T-helper 9 cell (primary cell): ENCODE measurements at regions not wholly inside any gene's neighbourhood (a gene's known extent, or its start where the extent isn't known, plus 50 kb on each side); places are given as distances from the start of the nearest gene placed in this dataset.

Source experiments
- DNase-seq: peaks from one replicate; pipeline ENCODE4 v3.0.0-alpha.2; 2020

DNA sequence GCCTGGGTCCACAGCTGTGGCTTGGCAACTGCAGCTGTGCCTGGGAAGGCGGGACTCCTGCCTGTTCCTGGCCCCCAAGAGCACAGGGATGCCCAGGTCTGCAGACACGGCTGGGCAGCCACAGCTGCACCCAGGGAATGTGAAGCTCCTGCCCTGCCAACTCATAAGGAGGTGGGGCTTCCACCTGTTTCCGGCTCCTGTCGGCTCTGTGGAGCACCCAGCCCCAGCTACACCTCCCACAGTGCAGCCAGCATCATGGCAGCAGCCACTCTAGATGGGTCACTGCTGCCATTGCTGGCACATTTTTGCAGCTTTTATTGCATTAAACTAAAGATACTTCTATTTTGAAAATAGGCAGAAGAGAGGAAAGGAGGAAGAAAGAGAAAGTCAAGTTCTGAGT is 207.9 kb downstream of the SAMD5 start:
- DNase-seq: no peak

DNA sequence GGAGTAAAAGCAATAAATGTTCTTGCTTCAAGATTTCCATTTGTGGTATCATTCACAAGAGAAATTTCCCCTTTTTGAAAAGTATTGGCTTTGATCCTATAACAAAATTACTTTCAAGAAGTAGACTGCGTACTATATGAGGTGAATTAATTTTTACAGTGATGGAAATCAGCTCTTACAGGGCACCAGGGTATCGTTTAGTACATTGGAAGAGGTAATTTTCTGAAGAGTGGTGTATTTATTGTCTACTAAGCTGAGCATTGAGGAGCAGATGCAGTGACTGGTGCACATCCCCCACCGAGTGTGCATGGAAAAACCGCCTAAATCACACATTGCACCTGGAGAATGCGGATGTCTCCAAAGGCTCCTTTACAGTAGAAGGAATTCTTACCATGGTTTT is 209.5 kb downstream of the SAMD5 start:
- no peak for DNase-seq

GRCh38 chr6:147722158-147722557 is 213.7 kb downstream of the SAMD5 start:
- no peak for DNase-seq

DNA sequence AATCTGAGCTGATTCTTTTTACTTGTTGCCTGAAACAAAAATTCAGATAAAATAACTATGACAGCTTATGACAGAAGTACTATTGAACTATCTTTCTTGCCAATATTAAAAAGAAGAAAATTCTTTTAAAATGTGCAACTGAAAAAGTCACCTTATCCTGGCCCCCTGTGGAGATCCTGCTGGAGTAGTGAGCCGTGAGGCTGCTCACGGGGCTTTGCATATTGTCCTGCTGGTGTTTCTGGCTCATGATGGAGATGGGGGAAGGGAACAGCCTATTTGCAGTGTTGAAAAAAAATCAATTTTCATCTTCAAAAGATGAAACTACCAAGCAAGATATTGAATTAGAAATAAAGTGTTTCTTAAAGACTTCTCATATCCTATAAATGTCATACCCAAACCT is 216.0 kb downstream of the SAMD5 start:
- no peak for DNase-seq

DNA sequence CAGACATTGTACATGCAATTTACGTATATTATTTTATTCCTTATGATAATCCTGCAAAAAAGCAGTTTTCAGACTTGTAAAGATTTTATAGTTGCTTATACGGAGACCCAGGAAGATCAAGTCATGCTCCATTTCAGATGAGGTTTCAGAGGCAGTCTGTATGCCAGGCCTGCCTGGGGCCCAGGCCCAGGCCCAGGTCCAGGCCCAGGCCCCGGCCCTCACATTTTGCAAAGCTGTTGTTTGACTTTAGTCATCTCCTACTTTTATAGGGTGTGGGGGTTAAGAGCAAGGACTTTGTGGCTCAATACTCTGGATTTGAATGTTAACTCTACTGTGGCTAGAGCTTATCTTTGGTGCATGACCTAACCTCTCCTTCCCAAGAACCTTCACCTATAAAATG is 217.9 kb downstream of the SAMD5 start:
- no peak for DNase-seq

- DNase-seq: no peak
These were observed 220.4 kb downstream of the SAMD5 start for GRCh38 chr6:147728903-147729302.

DNA sequence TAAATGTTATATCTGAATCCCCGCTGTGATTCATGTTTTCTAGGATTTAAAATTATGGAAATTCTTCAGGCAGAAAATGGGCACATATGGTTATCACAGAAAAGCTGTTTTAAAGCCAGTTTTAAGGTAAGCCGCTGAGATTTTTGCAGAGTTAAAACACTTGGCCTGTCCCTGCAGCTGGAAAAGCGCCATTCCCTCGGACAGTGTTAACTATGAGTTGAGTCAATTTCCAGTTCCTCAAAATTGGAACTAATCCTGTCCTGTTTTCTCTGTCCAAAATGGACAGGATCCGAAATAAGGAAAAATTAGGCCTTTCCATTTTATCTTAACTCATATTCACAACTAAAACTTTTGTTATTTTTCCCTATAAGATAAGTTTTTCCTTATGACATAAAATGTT is 225.2 kb downstream of the SAMD5 start:
- no peak for DNase-seq

DNA sequence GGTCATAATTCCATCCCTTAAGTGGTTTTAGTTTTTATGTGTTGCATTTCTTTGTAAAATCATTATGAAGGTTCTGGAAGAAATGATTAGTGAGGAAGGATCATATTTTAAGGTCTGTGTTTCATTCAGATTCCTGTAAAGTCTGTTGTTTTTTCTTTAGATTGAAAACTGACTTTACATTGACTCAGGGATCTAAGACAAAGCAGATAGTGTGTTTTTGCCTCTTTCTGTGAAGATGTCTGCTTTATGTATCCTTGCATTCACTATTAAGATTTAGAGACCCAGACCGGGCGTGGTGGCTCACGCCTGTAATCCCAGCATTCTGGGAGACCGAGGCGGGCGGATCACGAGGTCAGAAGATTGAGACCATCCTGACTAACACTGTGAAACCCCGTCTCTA is 225.7 kb downstream of the SAMD5 start:
- no peak for DNase-seq

DNA sequence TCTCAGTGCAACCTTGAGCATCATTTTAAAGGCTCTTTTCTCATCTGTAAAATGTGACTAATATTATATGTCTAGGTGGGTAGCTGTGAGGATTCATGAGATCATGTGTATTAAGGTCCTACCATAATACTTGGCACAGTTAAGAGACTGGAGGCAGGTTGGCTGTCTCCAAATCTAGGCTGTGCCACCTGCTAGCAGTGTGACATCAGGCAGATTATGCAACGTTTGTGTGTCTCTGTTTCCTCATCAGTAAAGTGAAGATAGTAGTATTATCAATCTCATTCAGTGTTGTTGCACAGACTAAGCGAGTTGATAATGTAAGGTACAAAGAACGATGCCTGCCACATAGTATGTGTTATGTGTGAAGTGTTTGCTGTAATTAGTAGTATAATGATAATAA is 227.4 kb downstream of the SAMD5 start:
- DNase-seq: no peak

DNA sequence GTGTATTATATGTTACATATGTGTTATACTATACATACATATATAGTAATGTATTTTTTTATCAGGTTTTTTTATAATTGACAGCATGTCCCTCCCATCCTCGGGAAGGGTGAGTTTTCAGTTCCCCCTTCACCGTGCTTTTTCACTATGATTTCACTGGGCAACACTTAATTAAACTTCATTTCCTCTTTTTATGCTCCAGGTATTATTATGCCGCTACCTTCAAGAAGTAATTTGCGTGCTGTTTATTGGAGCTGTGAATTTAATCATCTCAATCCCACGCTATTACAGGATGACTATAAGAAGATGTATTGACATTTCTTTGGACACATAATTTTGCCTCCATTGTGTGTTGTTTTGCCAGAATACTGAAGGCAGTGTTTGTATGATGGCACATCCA is 228.6 kb downstream of the SAMD5 start:
- DNase-seq: no peak

GRCh38 chr6:147738099-147738498 is 229.6 kb downstream of the SAMD5 start:
- DNase-seq: no peak

- DNase-seq: no peak
These were observed 230.1 kb downstream of the SAMD5 start for GRCh38 chr6:147738516-147739162.

DNA sequence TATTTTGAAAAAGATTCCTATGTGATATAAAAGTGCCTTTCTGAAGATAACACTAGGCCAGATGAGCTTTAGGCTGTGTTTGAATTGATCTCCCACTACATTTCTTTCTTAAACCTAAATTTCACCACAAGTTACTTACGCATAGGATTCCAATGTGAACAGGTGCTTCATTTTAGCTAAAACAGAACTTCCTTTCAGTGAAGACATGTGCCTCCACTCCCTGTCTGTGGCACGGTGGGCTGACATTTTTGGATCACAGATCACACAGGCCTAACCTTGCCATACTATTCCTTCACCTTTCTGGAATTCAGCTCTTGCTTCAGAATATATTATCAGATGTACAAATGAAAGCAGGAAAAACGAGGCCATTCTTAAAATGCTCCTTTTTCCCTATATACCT is 231.8 kb downstream of the SAMD5 start:
- DNase-seq: no peak

GRCh38 chr6:147740916-147741315 is 232.4 kb downstream of the SAMD5 start:
- DNase-seq: no peak

DNA sequence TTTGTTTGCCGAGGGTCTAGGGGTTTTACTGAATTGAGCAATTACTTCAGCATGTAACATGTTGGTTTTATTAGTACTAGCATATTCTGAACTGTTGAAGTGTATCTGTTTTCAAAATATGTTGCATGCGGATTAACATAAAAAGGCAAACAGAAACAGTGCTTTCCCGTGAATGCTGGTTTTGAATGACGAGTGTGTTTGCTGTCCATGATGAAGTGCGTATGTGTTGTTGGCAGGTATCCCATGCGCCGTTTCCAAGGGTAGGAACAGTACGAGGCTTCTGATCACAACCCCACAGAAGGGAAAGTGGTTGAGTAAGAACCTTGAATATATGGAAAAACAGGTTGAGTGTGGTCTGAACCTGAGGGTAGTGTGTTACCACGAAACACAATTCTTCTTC is 232.9 kb downstream of the SAMD5 start:
- no peak for DNase-seq

DNA sequence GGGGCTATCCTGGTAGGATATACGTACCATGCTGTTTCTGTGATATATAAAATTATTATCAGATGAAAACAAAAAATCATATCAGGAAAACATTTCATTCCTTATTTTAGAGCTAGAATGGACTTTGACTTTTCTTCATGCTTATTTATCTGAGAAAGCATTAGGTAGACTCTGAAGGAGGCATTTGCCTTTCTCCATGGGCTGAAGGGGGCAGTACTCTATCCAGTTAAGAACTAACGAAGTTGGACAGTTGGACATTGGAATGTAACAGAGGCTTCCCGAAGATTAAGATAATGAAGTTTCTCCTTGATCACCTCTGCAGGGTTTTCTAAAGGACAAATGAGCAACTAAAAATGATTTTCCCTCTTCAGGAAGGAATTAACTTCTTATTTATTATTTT is 233.9 kb downstream of the SAMD5 start:
- no peak for DNase-seq

- DNase-seq: no peak
These were observed 235.5 kb downstream of the SAMD5 start for GRCh38 chr6:147744012-147744411.

DNA sequence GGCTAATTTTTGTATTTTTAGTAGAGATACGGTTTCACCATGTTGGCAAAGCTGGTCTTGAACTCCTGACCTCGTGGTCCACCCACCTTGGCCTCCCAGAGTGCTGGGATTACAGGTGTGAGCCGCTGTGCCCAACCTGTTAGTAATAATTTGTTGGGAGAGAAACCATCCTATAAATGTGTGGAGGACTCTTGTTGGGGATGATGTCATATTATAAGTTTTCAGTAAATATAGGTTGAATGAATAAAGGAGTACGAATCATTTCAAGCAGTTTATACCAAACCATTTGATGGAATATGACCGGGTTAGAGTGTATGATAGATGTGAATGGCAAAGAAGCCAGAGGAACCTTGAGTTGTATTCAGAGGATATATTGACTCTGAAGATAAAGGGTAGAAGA is 240.8 kb downstream of the SAMD5 start:
- no peak for DNase-seq

- no peak for DNase-seq
These were observed 241.9 kb downstream of the SAMD5 start for GRCh38 chr6:147750413-147750812.

GRCh38 chr6:147751232-147751631 is 242.7 kb downstream of the SAMD5 start:
- no peak for DNase-seq

DNA sequence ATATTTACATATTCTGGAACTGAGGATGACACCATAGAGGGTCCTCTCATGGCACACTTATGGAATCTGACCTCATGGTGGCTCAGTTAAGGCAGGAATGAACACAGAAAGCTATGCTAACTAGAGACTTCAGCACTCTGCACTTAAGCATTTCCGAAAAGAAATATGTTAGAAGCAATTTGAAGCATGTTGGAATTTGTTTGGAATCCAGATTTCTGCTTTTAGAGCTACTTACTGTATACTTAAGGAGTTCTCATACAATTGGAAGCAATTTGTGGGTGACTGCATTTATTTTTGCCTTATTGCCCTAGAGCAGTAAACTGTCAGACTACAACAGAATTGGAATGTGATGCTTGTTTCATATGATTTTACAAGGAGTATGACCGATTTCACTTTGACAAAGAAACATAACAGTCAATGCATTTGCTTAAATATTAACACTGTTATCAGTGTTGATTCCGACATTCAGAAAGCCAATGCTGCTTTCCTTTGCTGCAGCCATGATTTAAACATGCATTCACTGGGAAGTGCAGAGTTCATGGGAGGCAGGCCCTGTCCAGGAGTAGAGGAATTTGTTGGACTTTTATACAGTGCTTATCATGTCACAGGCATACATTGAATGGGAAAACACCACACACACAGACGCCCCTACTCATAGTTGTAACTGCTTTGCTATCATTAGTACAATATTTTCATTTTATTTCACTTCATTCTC is 244.4 kb downstream of the SAMD5 start:
- DNase-seq: no peak

- DNase-seq: no peak
These were observed 247.5 kb downstream of the SAMD5 start for GRCh38 chr6:147755999-147756398.

DNA sequence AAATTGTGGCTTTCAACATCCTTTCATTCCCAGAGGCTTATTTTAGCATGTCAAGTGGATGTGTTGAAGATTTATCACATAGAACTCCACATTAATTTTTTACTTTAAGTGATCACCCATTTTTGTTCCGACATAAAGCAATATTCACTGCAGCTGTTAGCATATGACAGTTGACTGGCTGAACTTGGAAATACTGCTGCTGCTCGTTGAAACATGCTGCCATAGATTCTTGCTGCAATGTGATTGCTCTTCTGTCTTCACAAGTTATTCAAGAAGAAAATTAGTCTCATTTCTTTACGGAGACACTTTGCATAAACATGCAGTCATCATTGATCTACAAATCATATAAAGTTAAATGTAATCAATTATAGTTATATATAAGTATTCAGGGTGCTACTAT is 248.4 kb downstream of the SAMD5 start:
- no peak for DNase-seq

DNA sequence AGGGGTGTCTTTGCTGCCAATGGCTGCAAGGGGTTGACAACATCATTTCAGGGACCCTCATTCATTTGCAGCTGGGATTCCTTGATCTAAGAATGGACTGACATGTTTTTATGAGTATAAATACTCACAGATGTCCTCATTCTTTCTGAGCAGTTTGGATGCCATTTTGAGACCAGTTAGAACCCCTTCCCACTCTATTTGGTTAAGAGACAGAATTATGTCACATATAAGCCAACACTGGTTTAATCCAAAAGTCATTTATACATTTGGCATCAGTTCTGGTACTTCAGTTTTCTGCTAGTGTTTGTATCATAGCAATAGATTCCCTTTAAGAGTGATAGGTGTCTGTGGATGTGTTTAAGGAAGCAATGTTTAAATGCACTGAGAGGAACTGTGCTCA is 248.8 kb downstream of the SAMD5 start:
- DNase-seq: no peak

DNA sequence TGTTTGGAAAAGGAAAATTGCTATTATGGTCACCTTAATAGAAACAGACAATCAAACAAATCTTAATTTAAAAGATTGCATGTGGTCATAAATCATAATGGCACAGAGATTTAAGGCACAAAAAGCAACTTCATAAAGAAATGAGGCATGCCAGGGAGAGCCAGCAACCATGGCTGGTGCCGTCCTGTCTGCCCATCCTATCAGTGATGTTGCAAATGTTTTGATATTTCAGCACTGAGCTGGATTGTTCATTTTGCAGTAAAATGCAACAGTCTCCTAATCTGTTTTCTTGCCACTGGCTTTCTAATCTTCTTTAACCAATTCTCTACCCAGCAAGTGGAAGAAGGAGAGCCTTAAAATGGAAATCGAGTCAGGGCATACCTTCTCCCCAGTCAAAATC is 249.8 kb downstream of the SAMD5 start:
- no peak for DNase-seq
